Neural progenitor cell (in vitro differentiated cells): ENCODE measurements at regions not wholly inside any gene's neighbourhood (a gene's known extent, or its start where the extent isn't known, plus 50 kb on each side); places are given as distances from the start of the nearest gene placed in this dataset.

Experiments
- DNase-seq: peaks from one replicate; pipeline ENCODE4 v3.0.0-alpha.2; 2016; ENCODE audit warnings: low spot score
- H2AFZ ChIP-seq: fragments of 200-600 bp; sonication (generic); replicated peaks from 2 replicates; pipeline ENCODE4 v1.6.1; 2016; ENCODE audit warnings: antibody characterized with exemption
- H3F3A ChIP-seq: fragments of 200-600 bp; sonication (generic); 2 replicates; pipeline ENCODE4 v1.6.1; 2016; ENCODE audit warnings: antibody characterized with exemption, low read depth
- H3K27ac ChIP-seq: fragments of 200-600 bp; sonication (generic); 2 replicates; pipeline ENCODE4 v1.5.1; 2016; ENCODE audit warnings: mild to moderate bottlenecking
- H3K27me3 ChIP-seq: fragments of 200-600 bp; sonication (generic); 2 replicates; pipeline ENCODE4 v1.6.1; 2016; ENCODE audit warnings: mild to moderate bottlenecking, moderate library complexity
- H3K36me3 ChIP-seq: fragments of 200-600 bp; sonication (generic); 2 replicates; pipeline ENCODE4 v1.5.1; 2016
- H3K4me1 ChIP-seq: fragments of 200-600 bp; sonication (generic); 2 replicates; pipeline ENCODE4 v1.6.1; 2016; ENCODE audit warnings: mixed run types
- H3K4me2 ChIP-seq: fragments of 200-600 bp; sonication (generic); 2 replicates; pipeline ENCODE4 v1.6.1; 2016
- H3K4me3 ChIP-seq: fragments of 200-600 bp; sonication (generic); 2 replicates; pipeline ENCODE4 v1.5.1; 2016
- H3K79me2 ChIP-seq: fragments of 200-600 bp; sonication (generic); 2 replicates; pipeline ENCODE4 v1.6.1; 2016; ENCODE audit warnings: low read depth
- H3K9ac ChIP-seq: fragments of 200-600 bp; sonication (generic); 2 replicates; pipeline ENCODE4 v1.6.1; 2016
- H3K9me3 ChIP-seq: fragments of 200-600 bp; sonication (generic); 2 replicates; pipeline ENCODE4 v1.5.1; 2016; ENCODE audit warnings: low read depth
- H4K20me1 ChIP-seq: fragments of 200-600 bp; sonication (generic); 2 replicates; pipeline ENCODE4 v1.6.1; 2016; ENCODE audit warnings: low read depth
- H3K27ac Mint-ChIP-seq: 3 replicates; pipeline ENCODE4 v1.8.0; 2021; ENCODE audit warnings: mixed read lengths
- H3K27me3 Mint-ChIP-seq: 2 replicates; pipeline ENCODE4 v1.8.0; 2022; ENCODE audit warnings: low read depth, mild to moderate bottlenecking, inconsistent platforms, moderate library complexity, mixed read lengths; ENCODE audit not compliant: insufficient read depth
- H3K36me3 Mint-ChIP-seq: 3 replicates; pipeline ENCODE4 v1.8.0; 2021; ENCODE audit warnings: mixed read lengths
- H3K4me1 Mint-ChIP-seq: 3 replicates; pipeline ENCODE4 v1.8.0; 2021; ENCODE audit warnings: mixed read lengths
- H3K4me3 Mint-ChIP-seq: 3 replicates; pipeline ENCODE4 v1.8.0; 2021; ENCODE audit warnings: mild to moderate bottlenecking, moderate library complexity, mixed read lengths
- H3K9me3 Mint-ChIP-seq: 3 replicates; pipeline ENCODE4 v1.8.0; 2020; ENCODE audit warnings: mixed read lengths
- EZH2 ChIP-seq: fragments of 200-600 bp; sonication (generic); IDR thresholded peaks from 2 replicates; pipeline ENCODE4 v1.6.1; 2017; ENCODE audit warnings: antibody characterized with exemption, mild to moderate bottlenecking, moderate library complexity
- EZH2phosphoT487 ChIP-seq: fragments of 200-600 bp; sonication (generic); IDR thresholded peaks from 2 replicates; pipeline ENCODE4 v1.6.1; 2017; ENCODE audit warnings: antibody characterized with exemption
- TF ChIP-seq, protein P1 (sequence below): fragments of 200-600 bp; sonication (generic); IDR thresholded peaks from 2 replicates; pipeline ENCODE4 v1.5.1; 2017; ENCODE audit warnings: antibody characterized with exemption, mild to moderate bottlenecking

GRCh38 chr14:71621980-71622605 lies 310.1 kb upstream of the RGS6 start:
- Histone ChIP-seq H3K4me3 (no peak overlapping the region), H3K36me3 (no peaks in the 10 kb centered on the region), H3K4me2 (no peak overlapping the region), H3K4me1 (peaks cover 4% of the 10 kb centered on the region), H3K27ac (no peak overlapping the region), H2AFZ (no peak overlapping the region), H3K9ac (no peak overlapping the region), H4K20me1 (no peaks in the 10 kb centered on the region), H3K79me2 (no peaks in the 10 kb centered on the region), H3K9me3 (no peaks in the 10 kb centered on the region), H3F3A (no peaks in the 10 kb centered on the region), H3K27me3 (no peaks in the 10 kb centered on the region)
- Mint-ChIP-seq H3K9me3 (no peaks in the 10 kb centered on the region), H3K27ac (no peak overlapping the region), H3K27me3 (no peaks in the 10 kb centered on the region), H3K36me3 (peaks cover 23% of the 10 kb centered on the region), H3K4me1 (peaks cover 12% of the 10 kb centered on the region), H3K4me3 (no peak overlapping the region)
- DNase-seq: no peak
- no peak for TF ChIP-seq EZH2phosphoT487

DNA sequence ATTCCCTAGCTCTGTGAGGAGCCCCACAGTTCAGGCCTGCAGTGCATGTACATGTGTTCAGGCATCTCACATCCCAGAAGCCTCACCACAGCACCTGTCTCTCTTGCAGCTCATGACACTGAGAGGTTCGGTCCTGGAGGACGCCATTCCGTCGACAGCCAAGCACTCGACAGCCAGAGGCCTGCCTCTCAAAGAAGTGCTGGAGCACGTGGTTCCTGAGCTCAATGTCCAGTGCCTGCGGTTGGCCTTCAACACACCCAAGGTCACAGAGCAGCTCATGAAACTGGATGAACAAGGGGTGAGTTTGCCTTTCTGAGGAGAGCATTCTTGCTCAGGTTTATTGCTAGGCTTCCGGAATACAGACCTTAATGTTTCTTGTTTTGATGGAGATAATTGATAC lies 308.3 kb upstream of the RGS6 start:
- no peaks in the 10 kb centered on the region for H4K20me1 ChIP-seq
- no peaks in the 10 kb centered on the region for H3K9me3 ChIP-seq
- no peaks in the 10 kb centered on the region for H3K9me3 Mint-ChIP-seq
- no peak overlapping the region for H3K4me3 ChIP-seq
- H3K4me1 Mint-ChIP-seq: peaks cover 12% of the 10 kb centered on the region
- no peaks in the 10 kb centered on the region for H3K27me3 ChIP-seq
- peak overlapping the region; percentile 29 for H3K27ac Mint-ChIP-seq
- H3K4me1 ChIP-seq: peaks cover 4% of the 10 kb centered on the region
- no peak for DNase-seq
- H3K79me2 ChIP-seq: no peaks in the 10 kb centered on the region
- no peak for TF ChIP-seq EZH2
- TF ChIP-seq, protein P1, sequence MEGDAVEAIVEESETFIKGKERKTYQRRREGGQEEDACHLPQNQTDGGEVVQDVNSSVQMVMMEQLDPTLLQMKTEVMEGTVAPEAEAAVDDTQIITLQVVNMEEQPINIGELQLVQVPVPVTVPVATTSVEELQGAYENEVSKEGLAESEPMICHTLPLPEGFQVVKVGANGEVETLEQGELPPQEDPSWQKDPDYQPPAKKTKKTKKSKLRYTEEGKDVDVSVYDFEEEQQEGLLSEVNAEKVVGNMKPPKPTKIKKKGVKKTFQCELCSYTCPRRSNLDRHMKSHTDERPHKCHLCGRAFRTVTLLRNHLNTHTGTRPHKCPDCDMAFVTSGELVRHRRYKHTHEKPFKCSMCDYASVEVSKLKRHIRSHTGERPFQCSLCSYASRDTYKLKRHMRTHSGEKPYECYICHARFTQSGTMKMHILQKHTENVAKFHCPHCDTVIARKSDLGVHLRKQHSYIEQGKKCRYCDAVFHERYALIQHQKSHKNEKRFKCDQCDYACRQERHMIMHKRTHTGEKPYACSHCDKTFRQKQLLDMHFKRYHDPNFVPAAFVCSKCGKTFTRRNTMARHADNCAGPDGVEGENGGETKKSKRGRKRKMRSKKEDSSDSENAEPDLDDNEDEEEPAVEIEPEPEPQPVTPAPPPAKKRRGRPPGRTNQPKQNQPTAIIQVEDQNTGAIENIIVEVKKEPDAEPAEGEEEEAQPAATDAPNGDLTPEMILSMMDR: no peak
- TF ChIP-seq EZH2phosphoT487: no peak
- H3K36me3 Mint-ChIP-seq: peaks cover 25% of the 10 kb centered on the region
- no peak overlapping the region for H3K4me2 ChIP-seq
- no peak overlapping the region for H2AFZ ChIP-seq
- H3K36me3 ChIP-seq: no peaks in the 10 kb centered on the region
- no peaks in the 10 kb centered on the region for H3K27me3 Mint-ChIP-seq
- no peak overlapping the region for H3K4me3 Mint-ChIP-seq
- no peaks in the 10 kb centered on the region for H3F3A ChIP-seq
- H3K27ac ChIP-seq: no peak overlapping the region
- H3K9ac ChIP-seq: no peak overlapping the region

- DNase-seq: no peak
- H3K36me3 Mint-ChIP-seq: peaks cover 21% of the 10 kb centered on the region
- Histone ChIP-seq H3K4me2 (no peak overlapping the region), H4K20me1 (no peaks in the 10 kb centered on the region), H2AFZ (no peak overlapping the region), H3K27me3 (no peaks in the 10 kb centered on the region), H3K79me2 (no peaks in the 10 kb centered on the region), H3K9me3 (no peaks in the 10 kb centered on the region), H3K4me1 (peaks cover 4% of the 10 kb centered on the region), H3K36me3 (no peaks in the 10 kb centered on the region), H3K27ac (no peak overlapping the region), H3F3A (no peaks in the 10 kb centered on the region), H3K9ac (no peak overlapping the region), H3K4me3 (no peak overlapping the region)
- H3K4me3 Mint-ChIP-seq: no peak overlapping the region
- no peak for TF ChIP-seq EZH2
- H3K4me1 Mint-ChIP-seq: peaks cover 12% of the 10 kb centered on the region
- no peaks in the 10 kb centered on the region for H3K27me3 Mint-ChIP-seq
- no peaks in the 10 kb centered on the region for H3K9me3 Mint-ChIP-seq
- no peak overlapping the region for H3K27ac Mint-ChIP-seq
Measured at GRCh38 chr14:71625175-71625574, 307.1 kb upstream of the RGS6 start.

DNA sequence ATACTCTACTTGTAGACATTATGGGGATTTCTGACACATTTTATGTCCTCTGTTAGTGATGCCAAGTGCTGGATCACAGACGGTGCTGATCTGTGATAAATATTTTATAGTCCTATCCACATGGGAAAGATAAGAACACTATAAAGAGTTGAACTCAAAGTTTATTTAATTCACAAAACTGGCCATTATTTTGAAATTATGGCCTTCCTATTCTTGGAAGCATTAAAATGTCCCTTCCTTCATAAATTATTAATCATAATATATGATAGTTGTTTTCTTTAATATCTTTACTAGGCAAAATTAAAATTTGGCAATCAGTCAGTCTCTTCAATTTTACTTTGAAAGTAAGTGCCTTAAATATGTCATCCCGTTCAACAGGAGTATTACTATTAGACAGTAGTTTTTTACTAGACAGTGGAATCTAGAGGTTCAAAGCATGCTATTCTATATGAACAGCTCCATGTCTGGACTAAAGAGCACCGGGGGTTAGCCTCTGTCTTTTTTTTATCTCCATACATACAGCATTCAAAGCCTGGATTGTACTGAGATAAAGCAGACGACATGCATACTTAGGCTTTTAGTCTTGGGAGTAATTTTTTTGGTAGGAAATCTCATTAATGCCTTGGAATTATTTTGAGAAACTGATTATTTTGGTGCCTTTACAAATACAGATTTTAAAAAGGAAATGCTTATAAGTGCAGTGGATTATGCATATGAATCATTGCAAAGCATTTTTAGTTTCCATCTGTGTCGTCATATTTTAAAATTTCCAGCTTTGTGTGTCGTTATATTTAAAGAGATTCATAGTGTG lies 306.1 kb upstream of the RGS6 start:
- H3K27me3 Mint-ChIP-seq: no peaks in the 10 kb centered on the region

More for the DNA sequence above, 306.1 kb upstream of the RGS6 start:
- TF ChIP-seq, protein P1: no peak
- TF ChIP-seq EZH2phosphoT487 (no peak), EZH2 (no peak)
- H3K9me3 ChIP-seq: no peaks in the 10 kb centered on the region
- Mint-ChIP-seq H3K4me3 (no peak overlapping the region), H3K4me1 (peaks cover 12% of the 10 kb centered on the region), H3K36me3 (peaks cover 16% of the 10 kb centered on the region), H3K9me3 (no peaks in the 10 kb centered on the region), H3K27ac (no peak overlapping the region)
- H4K20me1 ChIP-seq: no peaks in the 10 kb centered on the region
- H3K27me3 ChIP-seq: no peaks in the 10 kb centered on the region
- H3K9ac ChIP-seq: no peak overlapping the region
- peaks cover under 1% of the 10 kb centered on the region for H3K4me1 ChIP-seq
- H3K4me3 ChIP-seq: no peak overlapping the region
- H3K27ac ChIP-seq: no peak overlapping the region
- H3K36me3 ChIP-seq: no peaks in the 10 kb centered on the region
- no peak overlapping the region for H2AFZ ChIP-seq
- H3K4me2 ChIP-seq: no peak overlapping the region
- no peaks in the 10 kb centered on the region for H3K79me2 ChIP-seq
- no peak for DNase-seq
- H3F3A ChIP-seq: no peaks in the 10 kb centered on the region
